Vagina (tissue), 2 donors: ENCODE measurements at regions not wholly inside any gene's neighbourhood (a gene's known extent, or its start where the extent isn't known, plus 50 kb on each side); places are given as distances from the start of the nearest gene placed in this dataset.

Source experiments
- DNase-seq, 2 donors: peaks; one replicate each; pipeline ENCODE4 v3.0.0-alpha.2; 2017; ENCODE audit errors: extremely low spot score in 2 of 2
- H3K27ac ChIP-seq: fragments of 200-600 bp; sonication (generic); one replicate; pipeline ENCODE4 v1.5.1; 2019
- H3K27me3 ChIP-seq: fragments of 200-600 bp; sonication (generic); one replicate; pipeline ENCODE4 v1.5.1; 2019
- H3K36me3 ChIP-seq, 2 donors: fragments of 200-600 bp; sonication (generic); one replicate each; pipeline ENCODE4 v1.5.1; 2017 to 2019
- H3K4me1 ChIP-seq: fragments of 200-600 bp; sonication (generic); one replicate; pipeline ENCODE4 v1.5.1; 2019
- H3K4me3 ChIP-seq, 2 donors: fragments of 200-600 bp; sonication (generic); 1 replicate in 1 of 2; 2 replicates in 1 of 2; pipeline ENCODE4 v1.5.1; 2016 to 2019
- H3K9me3 ChIP-seq: fragments of 200-600 bp; sonication (generic); one replicate; pipeline ENCODE4 v1.5.1; 2019
- POLR2A ChIP-seq, 2 donors: fragments of 450-650 bp; IDR thresholded peaks; one replicate each; pipeline ENCODE4 v1.6.1; 2017; ENCODE audit warnings: antibody characterized with exemption in 2 of 2, mild to moderate bottlenecking in 2 of 2, moderate library complexity in 2 of 2
- POLR2AphosphoS5 ChIP-seq, 2 donors: sonication (generic); formaldehyde crosslinking; IDR thresholded peaks; one replicate each; pipeline ENCODE4 v1.9.0; 2017; ENCODE audit warnings: antibody characterized with exemption in 2 of 2, mild to moderate bottlenecking in 2 of 2, low read depth in 1 of 2; ENCODE audit not compliant: insufficient read depth in 1 of 2
- intact Hi-C: fragments of 100-400 bp; cut with DNase I; formaldehyde crosslinking; loops from one replicate; pipeline ENCODE4 v1.15.1; 2023
- TF ChIP-seq, protein P1 (sequence below), 3 experiments: fragments of 450-650 bp in 2 of 3; fragments of 200-600 bp in 1 of 3; sonication (generic) in 1 of 3; IDR thresholded peaks; one replicate each; pipeline ENCODE4 v1.5.1; 2017 to 2019; ENCODE audit warnings: antibody characterized with exemption in 3 of 3, mild to moderate bottlenecking in 2 of 3, moderate library complexity in 2 of 3

DNA sequence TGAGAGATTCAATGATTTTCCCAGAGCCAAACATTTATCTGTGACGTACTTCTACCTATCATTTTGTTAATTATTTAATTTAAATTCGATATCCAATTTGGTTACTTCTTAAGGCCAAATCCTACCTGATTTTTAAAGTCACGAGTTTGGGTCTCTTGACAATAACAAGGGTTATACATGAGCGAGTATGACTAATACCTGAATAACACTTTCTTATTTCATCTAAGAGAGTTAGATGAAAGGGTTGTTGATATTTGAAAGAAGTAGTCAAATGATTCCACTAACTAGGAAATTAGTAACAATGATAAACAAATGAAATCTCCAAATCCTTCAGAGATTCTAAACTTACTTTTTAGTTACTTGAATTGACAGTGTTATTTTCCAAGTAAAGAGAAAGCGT lies 1086.9 kb downstream of the XPNPEP1 start:
- H3K36me3 ChIP-seq = no peaks in the 10 kb centered on the region
- no peaks in the 10 kb centered on the region for H3K4me1 ChIP-seq
- H3K27ac ChIP-seq = no peak overlapping the region
- no peaks in the 10 kb centered on the region for H3K27me3 ChIP-seq
- no peak overlapping the region for H3K4me3 ChIP-seq
- TF ChIP-seq POLR2A (IDR thresholded peaks at IDR 0.05) = no peak
- intact Hi-C loops = no loop called here
- DNase-seq = no peak
- no peaks in the 10 kb centered on the region for H3K9me3 ChIP-seq

DNA sequence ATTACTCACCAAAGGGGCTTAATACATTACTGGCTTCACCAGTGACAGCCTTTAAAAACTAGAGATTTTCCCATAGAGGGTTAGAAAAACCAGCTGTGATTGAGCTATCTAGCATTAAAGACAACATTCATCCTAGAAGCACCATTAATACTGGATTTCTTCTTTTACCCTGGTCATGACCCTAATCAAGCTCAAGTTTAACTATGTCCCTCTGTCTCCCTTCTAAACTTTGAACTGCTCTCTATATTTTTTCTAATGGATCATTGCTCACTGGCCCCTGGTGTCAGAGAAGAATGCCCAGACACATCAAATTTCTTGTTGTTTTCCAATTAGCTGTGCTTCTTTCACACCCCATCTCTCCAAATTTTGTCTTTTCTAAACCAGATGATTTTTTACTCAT lies 1101.3 kb downstream of the XPNPEP1 start:
- Histone ChIP-seq H3K27me3 (no peaks in the 10 kb centered on the region), H3K4me3 (no peak overlapping the region), H3K9me3 (no peaks in the 10 kb centered on the region), H3K36me3 (no peaks in the 10 kb centered on the region), H3K4me1 (no peaks in the 10 kb centered on the region), H3K27ac (no peak overlapping the region)
- TF ChIP-seq, protein P1, sequence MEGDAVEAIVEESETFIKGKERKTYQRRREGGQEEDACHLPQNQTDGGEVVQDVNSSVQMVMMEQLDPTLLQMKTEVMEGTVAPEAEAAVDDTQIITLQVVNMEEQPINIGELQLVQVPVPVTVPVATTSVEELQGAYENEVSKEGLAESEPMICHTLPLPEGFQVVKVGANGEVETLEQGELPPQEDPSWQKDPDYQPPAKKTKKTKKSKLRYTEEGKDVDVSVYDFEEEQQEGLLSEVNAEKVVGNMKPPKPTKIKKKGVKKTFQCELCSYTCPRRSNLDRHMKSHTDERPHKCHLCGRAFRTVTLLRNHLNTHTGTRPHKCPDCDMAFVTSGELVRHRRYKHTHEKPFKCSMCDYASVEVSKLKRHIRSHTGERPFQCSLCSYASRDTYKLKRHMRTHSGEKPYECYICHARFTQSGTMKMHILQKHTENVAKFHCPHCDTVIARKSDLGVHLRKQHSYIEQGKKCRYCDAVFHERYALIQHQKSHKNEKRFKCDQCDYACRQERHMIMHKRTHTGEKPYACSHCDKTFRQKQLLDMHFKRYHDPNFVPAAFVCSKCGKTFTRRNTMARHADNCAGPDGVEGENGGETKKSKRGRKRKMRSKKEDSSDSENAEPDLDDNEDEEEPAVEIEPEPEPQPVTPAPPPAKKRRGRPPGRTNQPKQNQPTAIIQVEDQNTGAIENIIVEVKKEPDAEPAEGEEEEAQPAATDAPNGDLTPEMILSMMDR (IDR thresholded peaks at IDR 0.05) = no peak
- TF ChIP-seq POLR2A (IDR thresholded peaks at IDR 0.05) = no peak
- no peak for TF ChIP-seq POLR2AphosphoS5 (IDR thresholded peaks at IDR 0.05; ENCODE audit: insufficient read depth in 1 of 2, low read depth in 1 of 2)
- intact Hi-C loops = no loop called here
- DNase-seq = no peak

DNA sequence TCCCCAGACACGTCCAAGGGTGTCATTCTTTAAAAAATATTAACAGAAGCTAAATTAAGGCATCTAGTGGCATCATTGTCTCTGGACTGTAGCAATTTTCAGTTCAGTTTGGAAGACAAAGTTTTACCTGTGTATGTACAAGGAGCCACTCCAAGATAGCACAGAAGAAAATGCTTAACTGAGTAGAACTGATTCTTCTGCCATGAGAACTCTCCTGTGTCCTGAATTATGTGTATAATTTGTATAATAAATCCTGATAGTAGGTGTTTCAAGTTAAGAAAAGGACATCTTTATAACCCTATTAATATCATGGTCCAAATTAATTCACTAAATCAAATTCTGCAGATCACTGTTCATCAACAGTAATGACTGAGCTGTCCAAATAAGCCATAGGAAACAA lies 1104.0 kb downstream of the XPNPEP1 start:
- no peak for DNase-seq
- Histone ChIP-seq H3K27me3 (no peaks in the 10 kb centered on the region), H3K36me3 (no peaks in the 10 kb centered on the region), H3K4me1 (no peaks in the 10 kb centered on the region), H3K9me3 (no peaks in the 10 kb centered on the region), H3K27ac (no peak overlapping the region), H3K4me3 (no peak overlapping the region)
- TF ChIP-seq POLR2A (IDR thresholded peaks at IDR 0.05) (no peak), POLR2AphosphoS5 (IDR thresholded peaks at IDR 0.05; ENCODE audit: insufficient read depth in 1 of 2, low read depth in 1 of 2) (no peak)
- TF ChIP-seq, protein P1 (IDR thresholded peaks at IDR 0.05) = no peak
- intact Hi-C loops = no loop called here

DNA sequence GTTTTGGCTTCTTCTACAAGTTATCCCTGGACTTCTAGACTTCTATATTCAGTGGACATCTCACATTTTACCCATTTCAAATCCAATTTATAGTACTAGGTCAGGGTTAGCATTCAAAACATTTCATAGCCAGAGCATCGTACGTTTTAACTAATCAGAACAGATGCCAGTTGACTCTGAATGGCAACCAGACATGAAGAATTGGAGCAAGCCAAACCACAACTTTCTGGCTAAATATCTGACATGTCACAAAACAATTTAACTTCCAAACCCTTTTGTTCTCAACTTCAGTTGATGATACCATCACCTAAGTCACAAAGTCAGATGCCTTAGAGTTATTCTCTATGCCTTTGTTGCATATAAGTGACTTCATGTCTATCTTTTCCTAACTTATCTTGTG lies 1105.7 kb downstream of the XPNPEP1 start:
- DNase-seq = no peak
- TF ChIP-seq, protein P1 (IDR thresholded peaks at IDR 0.05) = no peak
- TF ChIP-seq POLR2A (IDR thresholded peaks at IDR 0.05) = no peak
- no peak for TF ChIP-seq POLR2AphosphoS5 (IDR thresholded peaks at IDR 0.05; ENCODE audit: insufficient read depth in 1 of 2, low read depth in 1 of 2)
- Histone ChIP-seq H3K27ac (no peak overlapping the region), H3K27me3 (no peaks in the 10 kb centered on the region), H3K4me1 (no peaks in the 10 kb centered on the region), H3K9me3 (no peaks in the 10 kb centered on the region), H3K36me3 (no peaks in the 10 kb centered on the region), H3K4me3 (no peak overlapping the region)
- intact Hi-C loops = no loop called here

DNA sequence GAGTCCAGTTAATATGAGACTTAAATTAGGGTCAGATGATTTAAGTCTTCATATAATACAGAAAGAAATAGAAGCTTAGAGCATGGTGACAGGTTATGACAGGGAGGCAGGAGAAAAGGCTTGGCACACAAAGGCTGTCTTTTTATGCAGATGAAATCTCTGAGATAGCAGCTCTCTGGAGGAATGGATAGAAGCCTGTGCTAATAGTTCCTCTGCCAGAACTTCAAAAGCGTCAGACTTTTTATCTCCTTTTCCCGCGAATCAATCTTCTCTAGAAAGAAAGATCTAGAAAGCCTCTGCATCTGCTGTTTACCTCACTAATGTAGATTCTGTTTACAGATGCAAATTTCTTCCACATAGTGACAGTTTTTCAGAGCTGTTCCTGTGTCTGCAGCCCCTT lies 1106.2 kb downstream of the XPNPEP1 start:
- intact Hi-C loops = no loop called here
- no peaks in the 10 kb centered on the region for H3K36me3 ChIP-seq
- no peaks in the 10 kb centered on the region for H3K9me3 ChIP-seq
- DNase-seq = no peak
- no peaks in the 10 kb centered on the region for H3K27me3 ChIP-seq
- H3K4me3 ChIP-seq = no peak overlapping the region
- H3K27ac ChIP-seq = no peak overlapping the region
- no peak for TF ChIP-seq POLR2A (IDR thresholded peaks at IDR 0.05)
- no peak for TF ChIP-seq POLR2AphosphoS5 (IDR thresholded peaks at IDR 0.05; ENCODE audit: insufficient read depth in 1 of 2, low read depth in 1 of 2)
- TF ChIP-seq, protein P1 (IDR thresholded peaks at IDR 0.05) = no peak
- H3K4me1 ChIP-seq = no peaks in the 10 kb centered on the region

DNA sequence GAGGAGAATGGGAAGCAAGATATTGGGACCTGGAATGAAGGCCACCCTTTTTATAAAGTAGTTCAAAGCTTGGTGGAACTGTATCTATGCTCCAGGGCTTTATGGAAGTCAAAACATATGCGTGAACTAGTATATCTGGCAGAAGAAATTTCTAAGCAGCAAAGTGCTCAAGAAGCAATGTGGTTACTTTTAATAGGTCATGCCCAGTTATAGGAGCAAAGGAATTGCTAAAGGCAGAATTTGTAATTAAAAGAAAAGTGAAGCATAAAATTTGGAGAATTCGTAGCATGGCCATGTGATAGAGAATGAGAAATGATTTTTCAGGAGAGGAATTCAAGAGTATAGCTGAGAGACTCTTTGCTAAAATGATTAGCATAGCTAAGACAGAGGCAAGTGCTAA lies 1110.4 kb downstream of the XPNPEP1 start:
- Histone ChIP-seq H3K27ac (no peak overlapping the region), H3K9me3 (no peaks in the 10 kb centered on the region), H3K27me3 (no peaks in the 10 kb centered on the region), H3K4me3 (no peak overlapping the region), H3K4me1 (no peaks in the 10 kb centered on the region), H3K36me3 (no peaks in the 10 kb centered on the region)
- no peak for DNase-seq
- intact Hi-C loops = no loop called here
- TF ChIP-seq POLR2AphosphoS5 (IDR thresholded peaks at IDR 0.05; ENCODE audit: insufficient read depth in 1 of 2, low read depth in 1 of 2) = no peak
